Glutamatergic neuron (in vitro differentiated cells): ENCODE measurements at regions not wholly inside any gene's neighbourhood (a gene's known extent, or its start where the extent isn't known, plus 50 kb on each side); places are given as distances from the start of the nearest gene placed in this dataset.

ENCODE experiments used
- DNase-seq: peaks from one replicate; pipeline ENCODE4 v3.0.0; 2022
- H3K27ac Mint-ChIP-seq: one replicate; pipeline ENCODE4 v1.8.0; 2020; ENCODE audit warnings: mild to moderate bottlenecking, mixed read lengths, inconsistent platforms; ENCODE audit not compliant: unreplicated experiment
- H3K27me3 Mint-ChIP-seq: one replicate; pipeline ENCODE4 v1.8.0; 2020; ENCODE audit warnings: mild to moderate bottlenecking, moderate library complexity, mixed read lengths, inconsistent platforms; ENCODE audit not compliant: unreplicated experiment
- H3K36me3 Mint-ChIP-seq: one replicate; pipeline ENCODE4 v1.8.0; 2020; ENCODE audit warnings: mild to moderate bottlenecking, mixed read lengths, inconsistent platforms; ENCODE audit not compliant: unreplicated experiment
- H3K4me1 Mint-ChIP-seq: one replicate; pipeline ENCODE4 v1.8.0; 2020; ENCODE audit warnings: mild to moderate bottlenecking, low read depth, mixed read lengths, inconsistent platforms; ENCODE audit not compliant: unreplicated experiment
- H3K4me3 Mint-ChIP-seq: one replicate; pipeline ENCODE4 v1.8.0; 2020; ENCODE audit warnings: mild to moderate bottlenecking, mixed read lengths, inconsistent platforms; ENCODE audit not compliant: unreplicated experiment
- H3K9me3 Mint-ChIP-seq: one replicate; pipeline ENCODE4 v1.8.0; 2020; ENCODE audit warnings: mild to moderate bottlenecking, moderate library complexity, mixed read lengths, inconsistent platforms; ENCODE audit not compliant: unreplicated experiment
- CTCF ChIP-seq: fragments of 200-600 bp; sonication (generic); IDR thresholded peaks from one replicate; pipeline ENCODE4 v1.5.0; 2021; ENCODE audit not compliant: partially characterized antibody, unreplicated experiment

DNA sequence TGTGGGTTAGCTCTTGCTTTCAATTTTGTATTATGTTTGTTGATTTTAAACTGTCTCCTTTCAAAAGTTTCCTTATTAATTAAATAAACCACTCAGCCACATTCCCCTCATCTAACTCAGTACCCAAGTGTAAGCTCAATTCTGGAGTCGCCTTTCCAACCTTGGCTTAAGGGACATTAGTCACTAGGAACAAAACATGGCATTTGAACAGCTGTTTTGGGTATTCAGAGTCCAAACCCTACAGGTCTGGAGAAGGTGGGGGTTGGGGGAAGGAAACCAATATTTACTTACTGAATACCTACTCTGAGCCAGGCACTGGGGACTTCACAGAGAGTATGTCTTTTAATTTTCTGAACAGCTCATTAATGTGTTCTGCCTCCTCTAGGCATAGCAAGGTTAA is 117.2 kb upstream of the JUN start:
- Mint-ChIP-seq H3K9me3 (peaks cover 5% of the 10 kb centered on the region), H3K36me3 (no peaks in the 10 kb centered on the region), H3K27me3 (peaks cover 4% of the 10 kb centered on the region), H3K4me1 (peaks cover 19% of the 10 kb centered on the region), H3K4me3 (no peak overlapping the region), H3K27ac (no peak overlapping the region)
- no peak for TF ChIP-seq CTCF
- DNase-seq: no peak

- Mint-ChIP-seq H3K36me3 (no peaks in the 10 kb centered on the region), H3K27me3 (peaks cover 2% of the 10 kb centered on the region), H3K4me1 (peaks cover 10% of the 10 kb centered on the region), H3K27ac (no peak overlapping the region), H3K4me3 (peak overlapping the region; percentile 61), H3K9me3 (peaks cover 5% of the 10 kb centered on the region)
- no peak for TF ChIP-seq CTCF
- no peak for DNase-seq
These were observed 119.1 kb upstream of the JUN start for GRCh38 chr1:58902830-58903513.

DNA sequence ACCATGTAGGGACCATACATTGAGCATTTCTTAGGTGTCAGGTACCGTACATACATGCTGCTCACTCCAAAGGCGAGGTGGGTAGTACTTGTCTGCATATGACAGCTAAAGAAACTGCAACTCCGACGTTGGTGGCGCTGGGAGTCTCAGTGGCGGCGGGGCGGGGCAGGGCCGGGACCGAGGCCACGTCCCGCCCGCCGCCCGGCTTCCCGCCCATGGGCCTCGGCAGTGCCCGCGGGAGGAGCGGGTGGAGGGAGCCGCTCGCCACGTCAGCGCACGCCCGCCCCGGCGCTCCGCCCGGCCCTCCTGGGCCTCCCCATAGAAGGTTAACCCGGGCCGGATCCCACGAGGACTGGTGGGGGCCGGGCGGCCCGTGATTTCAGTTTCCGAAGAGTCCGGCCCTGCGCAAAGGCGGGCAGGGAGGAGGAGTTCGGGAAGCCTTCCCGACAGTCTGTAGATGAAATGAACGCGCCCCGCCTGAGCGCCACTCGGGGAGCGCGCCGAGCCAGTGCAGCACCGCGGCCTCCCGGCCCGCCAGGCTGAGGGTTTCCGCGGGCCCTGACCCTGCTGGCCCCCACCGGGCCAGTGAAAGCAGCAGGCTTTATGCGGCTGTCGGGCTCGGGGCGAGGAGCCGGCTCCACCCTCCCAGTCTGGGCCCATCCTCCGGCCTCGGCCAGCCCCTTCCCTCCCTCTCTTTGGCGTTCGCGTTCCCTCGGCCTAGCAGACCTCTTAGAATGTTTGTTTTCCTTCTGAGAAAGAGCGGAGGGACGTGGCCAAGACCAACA is 119.9 kb upstream of the JUN start:
- peak; percentile 56 for DNase-seq
- Mint-ChIP-seq H3K27ac (no peak overlapping the region), H3K9me3 (peaks cover 5% of the 10 kb centered on the region), H3K36me3 (no peaks in the 10 kb centered on the region), H3K4me3 (peak overlapping the region; percentile 72), H3K4me1 (peaks cover 10% of the 10 kb centered on the region), H3K27me3 (peaks cover 2% of the 10 kb centered on the region)
- no peak for TF ChIP-seq CTCF

GRCh38 chr1:58904299-58905125 is 120.7 kb upstream of the JUN start:
- no peak overlapping the region for H3K27ac Mint-ChIP-seq
- no peaks in the 10 kb centered on the region for H3K36me3 Mint-ChIP-seq
- TF ChIP-seq CTCF: no peak
- peaks cover 5% of the 10 kb centered on the region for H3K9me3 Mint-ChIP-seq
- no peak for DNase-seq
- peaks cover 8% of the 10 kb centered on the region for H3K4me1 Mint-ChIP-seq
- peak overlapping the region; percentile 72 for H3K4me3 Mint-ChIP-seq
- peaks cover 2% of the 10 kb centered on the region for H3K27me3 Mint-ChIP-seq

DNA sequence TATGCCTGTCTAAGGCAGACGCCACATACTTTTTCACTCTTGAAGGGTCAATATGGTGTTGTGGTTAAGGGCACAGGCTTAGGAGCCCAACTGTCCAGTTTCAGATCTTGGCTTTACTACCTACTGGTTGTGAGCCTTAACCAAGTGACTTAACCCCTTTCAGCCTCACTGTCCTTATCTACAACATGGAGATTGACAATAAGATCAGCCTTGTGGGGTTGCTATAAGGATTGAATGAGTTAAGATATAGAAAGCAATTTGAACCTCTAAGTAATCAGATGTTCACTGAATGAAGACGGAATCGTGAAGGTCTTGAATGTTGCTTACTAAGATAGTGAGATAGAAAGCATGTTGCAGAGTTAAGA is 121.3 kb upstream of the JUN start:
- no peak overlapping the region for H3K4me3 Mint-ChIP-seq
- peaks cover 2% of the 10 kb centered on the region for H3K27me3 Mint-ChIP-seq
- no peaks in the 10 kb centered on the region for H3K36me3 Mint-ChIP-seq
- no peak for DNase-seq
- no peak for TF ChIP-seq CTCF
- peaks cover 5% of the 10 kb centered on the region for H3K4me1 Mint-ChIP-seq
- peaks cover 5% of the 10 kb centered on the region for H3K9me3 Mint-ChIP-seq
- no peak overlapping the region for H3K27ac Mint-ChIP-seq
